Skin of body (tissue), 1 donor: ENCODE measurements at regions not wholly inside any gene's neighbourhood (a gene's known extent, or its start where the extent isn't known, plus 50 kb on each side); places are given as distances from the start of the nearest gene placed in this dataset.
"Not testable (repeated sequence)": the region's sequence is repeated elsewhere in the genome, so short reads cannot be mapped to it uniquely, and the experiment has no call there.

Experiments
- DNase-seq: peaks from one replicate; lab custom pipeline; 2025; lab: John Stamatoyannopoulos, UW

DNA sequence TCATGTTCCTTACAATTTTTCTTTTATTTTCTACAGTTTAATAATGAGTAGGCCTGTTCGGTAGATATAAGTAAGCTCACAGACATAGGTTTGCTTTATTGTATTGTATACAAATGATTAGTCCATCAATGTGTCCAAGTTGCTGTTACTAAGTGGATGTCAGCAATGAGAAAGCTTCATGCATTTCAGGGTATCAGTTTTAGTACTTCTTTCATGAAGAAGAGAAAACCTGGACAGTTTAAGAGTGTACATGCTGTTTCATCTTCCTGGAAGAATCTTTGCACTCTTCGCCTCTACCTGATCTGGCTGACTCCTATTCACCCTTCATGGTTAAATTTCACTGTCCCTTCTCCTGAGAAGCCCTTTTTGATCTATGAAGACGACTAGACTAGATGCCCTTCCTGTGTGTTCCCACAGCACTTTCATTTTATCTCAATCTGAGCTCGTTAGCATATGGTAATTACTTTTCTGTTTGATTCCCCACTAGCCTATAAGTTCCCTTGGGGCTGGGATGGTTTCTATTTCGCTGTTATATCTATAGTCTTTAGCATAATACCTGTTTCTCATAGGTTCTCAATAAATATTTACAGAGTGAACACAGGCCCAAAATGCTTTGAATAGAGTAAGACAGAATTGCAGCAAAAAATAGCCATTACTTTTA, 70.7 kb downstream of the CETN3 start:
- no peak for DNase-seq

DNA sequence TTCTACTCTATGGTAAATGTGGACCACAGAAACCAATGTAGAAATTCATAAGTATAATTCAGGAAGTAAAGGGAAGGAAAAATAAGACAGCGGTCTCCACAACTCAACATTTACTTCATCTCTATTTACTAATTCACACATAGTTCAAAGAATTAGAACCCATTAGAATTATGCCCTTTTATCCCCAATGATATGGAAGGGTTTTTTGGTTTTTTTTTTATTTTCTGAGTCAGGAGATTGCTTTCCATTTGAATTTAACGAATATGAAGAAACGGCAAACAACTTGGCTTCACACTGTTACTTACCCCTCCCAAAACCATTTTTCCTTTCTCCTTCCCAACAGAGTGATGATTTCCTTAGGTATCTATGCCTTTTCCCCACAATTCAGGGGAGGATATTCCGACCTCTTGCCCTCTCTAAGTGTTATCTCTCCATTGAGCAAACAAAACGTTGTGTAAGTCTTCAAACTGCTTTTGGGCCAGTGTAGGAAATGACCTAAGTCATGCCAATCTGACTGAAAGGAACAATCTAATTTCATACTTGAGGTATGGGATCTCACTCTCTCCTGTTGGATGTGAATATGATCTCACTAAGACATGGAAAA, 72.0 kb downstream of the CETN3 start:
- DNase-seq: no peak

DNA sequence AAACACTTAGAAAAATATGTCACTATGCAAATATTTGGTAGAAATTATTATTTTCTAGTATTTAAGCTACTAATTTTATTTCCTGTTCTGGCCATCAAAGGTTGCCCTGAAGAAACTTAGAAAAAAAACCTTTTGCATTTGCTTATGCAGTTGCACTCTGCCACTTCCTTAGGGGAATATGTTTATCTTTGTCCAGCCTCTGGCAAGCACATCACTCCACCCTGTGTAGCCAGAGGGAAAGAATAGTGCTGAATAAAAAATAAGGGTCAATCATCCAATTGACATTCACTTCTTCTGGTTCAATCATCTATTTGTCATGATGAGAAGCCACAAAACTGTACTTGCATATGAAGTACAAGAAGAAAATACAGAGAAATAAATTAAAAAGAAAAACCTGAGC, 72.8 kb downstream of the CETN3 start:
- no peak for DNase-seq

DNA sequence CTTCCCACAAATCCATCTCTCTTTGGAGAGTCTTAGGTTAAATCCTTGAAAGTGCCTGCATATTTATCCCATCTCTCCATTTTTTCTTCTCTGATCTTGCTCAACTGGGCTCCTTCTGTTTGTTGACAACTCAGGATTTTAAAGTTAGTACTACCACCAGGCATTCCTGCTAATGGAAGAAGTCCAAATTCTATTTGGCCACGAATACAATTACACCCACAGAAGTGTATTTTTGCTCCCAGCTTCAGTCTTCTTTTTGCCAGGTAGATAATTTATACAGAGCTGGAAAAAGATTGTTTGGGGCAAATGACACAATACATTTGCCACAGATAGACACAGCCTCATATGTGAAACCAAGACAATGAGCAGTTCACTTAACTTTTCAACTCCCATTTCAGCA, 74.8 kb downstream of the CETN3 start:
- DNase-seq: no peak

DNA sequence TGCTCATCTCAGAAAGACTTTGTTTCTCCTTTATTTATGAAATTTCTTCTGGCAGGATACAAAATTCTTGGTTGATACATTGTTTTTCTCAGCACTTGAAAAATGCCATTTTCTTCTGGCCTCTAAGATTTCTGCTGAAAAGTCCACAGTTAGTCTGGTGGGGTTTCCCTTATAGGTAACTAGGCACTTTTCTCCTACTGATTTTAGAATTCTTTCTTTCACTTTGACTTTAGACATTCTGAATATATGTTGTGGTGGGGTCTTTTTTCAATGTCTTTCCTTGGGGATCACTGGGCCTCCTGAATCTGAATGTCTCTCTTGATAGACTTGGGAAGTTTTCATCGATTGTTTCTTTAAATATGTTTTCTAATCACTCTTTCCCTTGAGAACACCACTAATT, 79.6 kb downstream of the CETN3 start:
- DNase-seq: no peak

DNA sequence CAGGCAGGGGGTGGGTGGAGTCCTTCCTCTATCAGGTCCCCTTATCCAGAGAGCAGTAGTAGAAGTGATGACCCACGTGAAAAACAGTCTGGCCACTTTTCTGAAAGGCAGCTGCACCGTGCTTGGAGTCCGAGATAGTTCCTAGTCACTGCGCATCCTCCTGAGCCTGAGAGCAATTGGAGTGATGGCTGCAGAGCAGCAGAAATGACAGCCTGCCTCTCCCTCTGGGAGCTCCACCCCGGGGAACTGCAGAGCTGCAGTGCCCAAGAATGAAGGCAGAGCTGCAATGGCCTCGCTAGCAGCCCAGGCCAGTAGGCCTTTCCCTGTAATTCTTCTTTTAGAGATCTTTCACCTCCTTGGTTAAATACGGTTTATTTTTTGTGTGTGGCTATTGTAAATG, 82.6 kb downstream of the CETN3 start:
- DNase-seq: no peak

DNA sequence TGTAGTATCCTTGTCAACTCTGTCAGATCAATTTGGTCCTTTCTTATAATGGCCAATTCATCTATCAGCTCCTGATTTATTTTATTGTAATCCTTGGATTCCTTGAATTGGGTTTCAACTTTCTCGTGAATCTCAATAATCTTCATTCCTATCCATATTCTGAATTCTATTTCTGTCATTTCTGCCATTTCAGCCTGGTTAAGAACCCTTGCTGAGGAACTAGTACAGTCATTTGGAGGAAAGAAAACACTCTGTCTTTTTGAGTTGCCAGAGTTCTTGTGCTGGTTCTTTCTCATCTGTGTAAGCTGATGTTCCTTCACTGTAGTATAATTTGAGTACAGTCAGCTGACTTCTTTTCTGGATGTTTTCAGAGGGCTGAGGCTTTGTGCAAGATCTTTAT, 84.5 kb downstream of the CETN3 start:
- DNase-seq: no peak

DNA sequence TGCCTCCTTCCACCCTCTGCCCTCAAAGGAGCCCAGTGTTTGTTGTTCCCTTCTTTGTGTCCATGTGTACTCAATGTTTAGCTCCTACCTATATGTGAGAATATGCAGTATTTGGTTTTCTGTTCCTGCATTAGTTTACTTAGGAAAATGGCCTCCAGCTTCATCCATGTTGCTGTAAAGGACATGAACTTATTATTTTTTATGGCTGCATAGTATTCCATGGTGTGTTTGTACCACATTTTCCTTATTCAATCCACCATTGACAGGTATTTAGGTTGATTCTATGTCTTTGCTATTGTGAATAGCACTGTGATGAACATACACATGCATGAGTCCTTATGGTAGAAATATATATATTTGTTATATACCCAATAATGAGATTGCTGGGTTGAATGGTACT, 89.2 kb downstream of the CETN3 start:
- not testable (repeated sequence) for DNase-seq

DNA sequence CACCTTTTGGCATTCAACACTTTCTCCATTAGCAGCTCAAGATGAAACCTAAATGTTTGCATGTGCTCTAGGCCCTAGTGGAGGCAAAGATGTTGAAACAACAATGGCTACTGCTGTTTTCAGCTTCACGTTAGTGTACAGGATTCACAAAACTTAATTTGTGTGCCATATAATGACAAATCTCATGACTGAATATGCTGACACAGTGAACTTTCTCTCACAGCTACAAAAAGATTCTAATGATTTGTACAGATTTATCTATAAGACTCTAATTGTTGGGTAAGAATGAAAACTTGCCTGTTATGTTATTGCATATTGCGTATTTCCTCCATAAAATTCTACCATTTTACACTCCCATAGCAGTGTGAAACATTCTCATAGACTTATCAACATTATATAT, 97.5 kb downstream of the CETN3 start:
- no peak for DNase-seq

DNA sequence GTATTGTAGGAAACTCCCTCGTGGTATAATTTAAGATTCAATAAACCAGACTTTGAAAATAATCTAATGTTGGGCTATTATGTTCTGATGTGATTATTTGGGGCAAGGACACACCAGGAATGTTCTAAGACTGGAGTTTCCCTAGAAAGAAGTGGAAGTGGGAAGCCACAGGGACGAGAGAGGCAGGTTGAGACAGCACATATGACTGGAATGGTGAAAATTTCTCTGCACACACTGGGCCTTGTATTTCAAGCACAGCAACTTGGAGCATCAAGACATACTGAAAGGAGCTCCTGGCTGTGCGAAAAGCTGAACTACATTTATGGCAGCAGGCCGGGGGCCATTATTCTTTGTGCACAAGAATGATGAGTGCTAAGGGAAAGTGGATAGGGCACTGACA, 98.2 kb downstream of the CETN3 start:
- DNase-seq: no peak

DNA sequence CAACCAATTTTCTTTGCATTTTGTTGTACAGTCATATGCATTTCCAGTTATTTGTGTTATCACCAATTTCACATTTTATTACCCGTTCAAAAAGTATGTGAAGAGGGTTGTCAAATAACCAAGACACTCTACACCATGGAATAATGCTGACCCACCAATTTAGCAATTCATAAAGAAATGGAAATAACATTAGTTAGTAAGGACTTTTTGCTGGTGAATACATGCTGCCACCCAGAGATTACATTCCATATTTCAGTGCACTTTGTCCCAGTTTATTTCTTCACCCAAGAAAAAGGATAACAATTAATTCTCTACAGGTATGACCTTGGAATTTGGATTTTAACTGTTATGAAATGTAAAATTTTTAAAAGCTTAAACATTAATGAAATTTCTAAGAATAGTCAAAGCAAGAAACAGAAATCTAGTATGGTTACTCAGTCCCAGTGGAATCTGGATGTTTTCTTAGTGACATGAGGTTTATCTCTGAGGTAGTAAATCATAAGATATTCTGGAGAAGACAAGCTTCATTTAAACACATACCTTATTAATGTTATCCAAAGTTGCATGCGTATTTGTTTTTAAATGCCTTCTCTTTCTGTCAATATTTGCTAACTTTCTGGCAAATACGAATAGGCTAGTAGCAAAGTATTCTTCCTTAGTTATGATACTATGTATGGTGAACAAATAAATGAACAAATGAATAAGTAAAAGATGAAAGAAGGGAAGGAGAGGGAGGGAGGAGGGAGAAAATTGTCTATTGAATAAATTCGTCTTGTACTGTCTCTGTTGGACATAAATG, 100.6 kb downstream of the CETN3 start:
- DNase-seq: no peak

DNA sequence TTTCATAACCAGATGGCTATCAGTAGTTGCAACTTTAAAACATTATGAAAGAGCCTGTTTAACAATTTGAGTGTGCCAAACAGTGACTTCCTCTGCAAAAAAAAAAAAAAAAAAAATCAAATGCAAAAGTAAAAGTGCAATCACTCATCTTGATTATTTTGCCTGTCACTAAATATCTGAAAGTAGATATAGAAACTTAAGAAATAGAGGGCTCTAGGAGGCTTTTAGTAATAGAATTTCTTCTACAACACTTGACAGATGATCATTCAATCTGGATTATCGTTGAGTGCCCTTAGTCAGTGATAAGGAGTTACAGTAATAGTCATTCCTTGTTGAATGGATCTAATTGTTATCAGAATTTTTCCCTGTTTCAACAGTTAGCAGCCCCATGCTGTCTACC, 101.8 kb downstream of the CETN3 start:
- no peak for DNase-seq

DNA sequence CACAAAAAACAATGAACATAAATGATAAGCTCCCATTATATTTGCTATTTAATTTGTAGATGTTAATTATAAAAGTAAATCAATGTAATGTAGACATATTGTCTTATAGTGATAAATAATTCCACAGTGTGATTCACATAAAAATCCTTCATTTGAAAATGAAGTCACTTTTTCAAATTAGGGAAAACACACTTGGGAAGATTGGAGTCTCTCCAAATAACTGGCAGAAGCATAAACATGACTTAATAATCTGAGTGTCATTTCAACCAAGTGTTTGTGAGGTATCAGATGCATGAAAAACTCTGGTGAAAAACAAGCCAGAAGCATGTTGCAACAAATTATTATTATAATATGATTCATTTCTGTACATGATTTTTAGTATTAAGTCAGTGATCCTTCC, 102.2 kb downstream of the CETN3 start:
- DNase-seq: no peak

DNA sequence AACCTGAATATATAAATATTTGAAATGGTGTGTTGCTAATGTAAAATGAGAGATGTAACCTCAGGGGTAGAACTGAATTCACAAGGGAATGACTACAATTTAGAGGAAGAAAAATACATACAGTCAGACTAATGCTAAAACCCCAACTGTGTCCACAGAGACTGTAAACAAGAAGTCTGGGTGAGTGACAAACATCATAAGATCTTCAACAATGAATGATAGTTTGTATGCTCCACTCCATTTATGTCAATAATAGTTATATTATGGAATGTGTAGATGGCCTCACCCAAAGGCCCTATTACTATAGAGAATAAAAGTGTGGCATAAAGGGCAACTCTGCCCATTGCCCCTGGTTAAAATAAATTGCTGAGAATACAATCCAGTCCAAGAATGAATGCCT, 102.9 kb downstream of the CETN3 start:
- DNase-seq: no peak

DNA sequence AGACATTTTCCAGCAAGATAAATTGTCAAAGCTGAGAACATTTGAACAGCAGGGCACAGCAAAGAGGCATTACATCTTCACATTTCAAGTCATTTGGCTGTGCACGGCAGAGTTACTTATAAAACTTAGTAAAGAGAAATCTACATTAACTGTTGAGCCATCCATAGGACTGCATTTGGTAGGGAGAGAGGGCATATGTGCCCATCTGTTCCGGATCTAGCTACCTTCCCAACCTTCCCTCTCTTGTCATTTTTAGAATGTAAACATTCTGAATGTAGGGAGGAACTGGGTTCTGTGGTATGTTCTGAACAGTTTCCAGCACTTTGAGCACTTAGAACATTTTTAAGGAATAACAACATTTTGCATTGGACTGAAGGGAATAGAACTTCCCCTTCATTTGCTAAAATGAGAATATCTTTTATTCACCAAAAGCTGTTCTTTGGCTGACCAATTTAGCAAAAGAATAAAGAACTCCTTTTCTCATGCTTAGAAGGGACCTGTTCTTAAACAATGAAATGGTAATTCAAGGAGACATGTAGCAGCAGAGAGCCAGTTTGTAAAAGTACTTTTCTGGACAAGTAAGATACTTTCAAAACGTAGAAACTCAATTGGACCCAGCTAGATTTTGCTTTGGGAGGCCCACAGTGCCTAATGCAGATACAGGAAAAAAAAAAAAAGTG, 104.4 kb downstream of the CETN3 start:
- no peak for DNase-seq

DNA sequence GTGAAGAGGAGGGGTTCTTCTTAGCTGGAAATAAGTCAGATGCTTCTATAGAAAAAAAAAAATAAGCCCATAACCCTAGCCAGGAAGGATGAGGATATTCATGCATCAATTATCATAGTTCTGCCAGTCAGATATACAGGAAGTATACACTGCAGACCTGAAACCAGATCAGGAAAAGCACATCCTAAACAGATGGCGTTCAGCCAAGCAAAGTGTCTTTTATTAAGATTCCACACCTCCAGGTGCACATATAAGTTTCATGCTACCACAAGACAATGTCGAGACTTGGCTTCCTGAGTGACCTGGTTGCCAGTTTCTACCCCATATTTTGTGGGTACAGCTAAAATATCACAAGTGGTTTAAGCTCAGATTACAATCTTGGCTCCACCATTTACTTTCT, 108.3 kb downstream of the CETN3 start:
- no peak for DNase-seq

DNA sequence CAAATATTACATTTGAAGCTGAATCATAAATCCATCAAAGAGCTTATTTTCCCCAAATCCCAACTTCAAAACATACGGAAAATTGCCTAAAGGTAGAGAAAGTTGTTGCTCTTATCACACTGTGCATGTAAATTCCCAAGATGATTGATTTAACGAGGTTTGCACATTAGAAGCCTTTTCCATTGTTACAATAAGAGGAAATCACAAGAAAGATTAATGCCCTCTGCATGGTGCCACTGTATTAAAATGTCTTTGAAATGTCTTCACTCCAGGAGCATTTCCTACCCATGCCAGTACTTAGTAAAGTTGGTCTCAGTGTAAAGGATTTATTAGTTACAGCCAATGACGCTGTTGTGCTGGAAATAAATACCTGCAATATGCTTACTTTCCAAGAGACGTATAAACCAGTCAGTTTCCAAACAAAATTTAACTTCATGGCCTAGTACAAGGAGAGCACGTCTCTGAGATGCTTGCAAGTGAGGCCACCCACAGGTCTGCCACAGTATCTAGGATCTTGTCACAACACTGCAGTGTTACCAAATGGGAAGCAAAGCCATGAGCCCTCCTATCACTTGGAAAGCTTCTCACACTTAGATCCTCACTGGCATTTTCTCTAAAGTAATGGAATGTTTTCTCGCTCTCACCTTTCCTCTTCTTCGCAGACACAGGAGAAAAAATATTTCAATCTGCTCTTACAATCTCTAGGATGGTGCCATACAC, 112.4 kb downstream of the CETN3 start:
- no peak for DNase-seq

DNA sequence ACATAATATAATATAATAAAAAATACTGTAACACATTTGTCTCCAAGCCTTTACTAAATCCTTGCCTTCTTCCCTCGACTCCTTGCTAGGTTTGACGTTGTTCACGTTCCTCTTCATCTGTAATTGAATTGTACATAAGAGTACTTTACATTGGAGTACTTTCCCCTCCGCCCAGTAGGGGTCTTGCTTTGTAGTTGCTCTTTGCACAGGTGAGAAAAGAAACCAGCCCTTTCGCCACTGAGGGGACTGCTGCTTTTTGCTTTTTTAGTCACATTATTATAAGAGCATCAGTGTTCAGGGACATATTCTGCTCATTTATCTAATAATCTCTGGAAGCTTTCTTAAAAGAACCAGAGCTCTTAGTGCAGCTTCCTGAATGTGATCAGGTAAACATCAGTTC, 115.0 kb downstream of the CETN3 start:
- DNase-seq: no peak

DNA sequence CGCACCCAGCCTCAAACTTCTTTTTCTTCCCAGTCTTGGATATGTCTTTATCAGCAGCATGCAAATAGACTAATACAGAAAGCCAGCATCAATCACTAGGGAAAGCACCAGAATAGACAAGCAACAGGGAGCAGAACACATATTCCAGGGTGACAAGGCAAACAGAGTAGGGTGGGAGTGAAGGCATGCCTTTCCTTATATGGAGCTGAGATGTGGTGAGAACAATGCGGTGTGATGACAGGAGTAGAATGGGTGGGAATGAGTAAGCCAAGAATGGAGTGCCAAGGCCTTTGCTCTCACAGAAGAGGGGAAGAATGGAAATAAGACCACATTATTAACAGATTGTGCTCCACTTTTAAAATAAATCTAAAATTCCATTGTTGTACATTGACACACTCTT, 115.6 kb downstream of the CETN3 start:
- DNase-seq: no peak

DNA sequence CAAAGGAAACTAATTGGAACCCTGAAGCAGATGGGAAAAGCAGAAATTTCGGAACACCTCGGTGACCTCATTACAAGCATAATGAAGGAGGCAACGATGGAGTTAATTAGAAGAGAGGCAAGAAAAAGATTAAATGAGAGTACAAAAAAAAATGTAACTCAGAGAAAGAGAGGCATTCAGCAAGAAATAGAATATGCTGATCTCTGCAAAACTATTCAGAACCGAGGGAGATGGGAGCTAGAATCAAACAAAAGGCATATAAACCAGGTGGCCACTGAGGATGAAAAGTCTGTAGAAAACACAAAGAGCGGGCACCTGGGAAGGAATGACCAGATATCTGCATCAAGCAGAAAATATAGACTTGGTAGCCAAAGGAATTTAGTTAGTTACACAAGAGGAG, 118.9 kb downstream of the CETN3 start:
- DNase-seq: no peak

DNA sequence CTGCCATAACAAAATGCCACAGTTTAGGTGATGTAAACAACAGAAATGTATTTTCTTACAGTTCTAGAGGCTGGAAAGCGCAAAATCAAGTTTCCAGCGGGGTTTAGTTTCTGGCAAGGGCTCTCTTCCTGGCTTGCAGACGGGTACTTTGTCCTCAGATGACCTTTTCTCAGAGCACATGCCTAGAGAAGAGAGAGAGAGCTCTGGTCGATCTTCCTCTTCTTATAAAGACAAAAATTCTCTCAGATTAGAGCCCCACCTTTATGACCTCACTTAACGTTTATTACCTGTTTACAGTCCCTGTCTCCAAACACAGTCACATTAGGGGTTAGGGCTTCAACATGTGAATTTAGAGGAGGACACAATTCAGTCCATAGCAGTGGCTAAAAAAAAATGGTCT, 119.7 kb downstream of the CETN3 start:
- DNase-seq: no peak

DNA sequence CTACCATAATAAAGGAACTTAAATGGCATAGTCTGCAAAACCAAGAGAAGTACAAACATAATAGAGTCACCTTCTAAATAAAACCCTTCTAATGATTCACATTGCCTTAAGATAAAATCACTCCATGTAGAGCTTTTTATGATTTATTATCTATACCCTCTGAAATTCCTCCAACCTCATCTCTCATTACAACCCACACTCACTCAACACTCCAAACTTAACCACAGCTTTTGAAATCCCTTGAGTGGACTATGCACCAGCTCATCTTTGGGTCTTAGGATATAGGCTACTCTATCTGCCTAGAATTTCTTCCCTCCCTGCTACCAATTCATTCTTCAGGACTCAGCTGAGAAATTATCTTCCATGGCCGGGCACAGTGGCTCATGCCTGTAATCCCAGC, 122.5 kb downstream of the CETN3 start:
- DNase-seq: no peak
